Fibroblast of the aortic adventitia (primary cell): ENCODE measurements at regions not wholly inside any gene's neighbourhood (a gene's known extent, or its start where the extent isn't known, plus 50 kb on each side); places are given as distances from the start of the nearest gene placed in this dataset.

ENCODE experiments used
- DNase-seq: peaks from one replicate; pipeline ENCODE4 v3.0.0-alpha.2; 2010; ENCODE audit warnings: low read depth
- H3K4me3 ChIP-seq: 2 replicates; pipeline ENCODE4 v1.5.1; 2011; ENCODE audit warnings: low read depth, mild to moderate bottlenecking, control low read depth, low read length, moderate library complexity
- CTCF ChIP-seq: IDR thresholded peaks from 2 replicates; pipeline ENCODE4 v1.5.1; 2011; ENCODE audit warnings: mild to moderate bottlenecking, low read length, control low read depth, inconsistent platforms; ENCODE audit not compliant: insufficient read depth

- H3K4me3 ChIP-seq, result no peak overlapping the region
- no peak for TF ChIP-seq CTCF
- DNase-seq, result peak; percentile 95
Measured at GRCh38 chr11:37511425-37511933, 913.4 kb upstream of the RAG2 start.

GRCh38 chr11:37509506-37509905, 911.5 kb upstream of the RAG2 start:
- no peak overlapping the region for H3K4me3 ChIP-seq
- no peak for DNase-seq
- no peak for TF ChIP-seq CTCF

GRCh38 chr11:37506531-37506930, 908.5 kb upstream of the RAG2 start:
- no peak overlapping the region for H3K4me3 ChIP-seq
- DNase-seq, result peak; percentile 61
- no peak for TF ChIP-seq CTCF

GRCh38 chr11:37505406-37505805, 907.4 kb upstream of the RAG2 start:
- TF ChIP-seq CTCF, result no peak
- no peak for DNase-seq
- H3K4me3 ChIP-seq, result no peak overlapping the region

GRCh38 chr11:37504921-37505320, 906.9 kb upstream of the RAG2 start:
- H3K4me3 ChIP-seq, result no peak overlapping the region
- TF ChIP-seq CTCF, result no peak

GRCh38 chr11:37504060-37504611, 906.1 kb upstream of the RAG2 start:
- H3K4me3 ChIP-seq, result no peak overlapping the region
- TF ChIP-seq CTCF, result no peak
- DNase-seq, result peak; percentile 93

More at GRCh38 chr11:37504921-37505320, 906.9 kb upstream of the RAG2 start:
- peak; percentile 96 for DNase-seq
